ENCODE measurements at regions not wholly inside any gene's neighbourhood (a gene's known extent, or its start where the extent isn't known, plus 50 kb on each side); places are given as distances from the start of the nearest gene placed in this dataset.

DNA sequence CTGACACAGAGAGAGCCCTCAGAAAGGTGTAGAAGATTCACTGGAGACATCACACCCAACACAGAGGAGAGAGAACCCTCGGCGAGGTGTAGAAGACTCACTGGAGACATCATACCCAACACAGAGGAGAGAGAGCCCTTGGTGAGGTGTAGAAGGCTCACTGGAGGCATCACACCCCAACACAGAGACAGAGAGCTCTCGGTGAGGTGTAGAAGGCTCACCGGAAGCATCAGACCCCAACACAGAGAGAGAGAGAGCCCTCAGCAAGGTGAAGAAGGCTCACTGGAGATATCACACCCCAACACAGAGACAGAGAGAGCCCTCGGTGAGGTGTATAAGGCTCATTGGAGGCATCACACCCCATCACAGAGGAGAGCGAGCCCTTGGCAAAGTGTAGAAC, 826.5 kb downstream of the UQCRFS1 start:
- intact Hi-C loops (cut with DNase I) = no loop called here
- no peak for DNase-seq
- TF ChIP-seq CTCF (IDR thresholded peaks at IDR 0.05) = no peak
- TF ChIP-seq POLR2A (IDR thresholded peaks at IDR 0.05) = no peak
- Histone ChIP-seq H3K4me3 (no peak overlapping the region), H3K36me3 (replicated peaks in 1 of 2) (no peaks in the 10 kb centered on the region), H3K4me1 (replicated peaks in 1 of 2) (no peaks in the 10 kb centered on the region), H3K9me3 (replicated peaks in 1 of 3) (no peaks in the 10 kb centered on the region), H3K27me3 (no peaks in the 10 kb centered on the region), H3K27ac (no peak overlapping the region)
- WGBS, 4 donors = 72 to 92% (median 87%) methylated on average over 6 of the region's 6 CpGs

GRCh38 chr19:28386066-28386465, 826.9 kb downstream of the UQCRFS1 start:
- H3K27me3 ChIP-seq = no peaks in the 10 kb centered on the region
- intact Hi-C loops (cut with DNase I) = no loop called here
- DNase-seq = no peak
- no peak overlapping the region for H3K27ac ChIP-seq
- no peaks in the 10 kb centered on the region for H3K9me3 ChIP-seq (replicated peaks in 1 of 3)
- no peaks in the 10 kb centered on the region for H3K4me1 ChIP-seq (replicated peaks in 1 of 2)
- H3K4me3 ChIP-seq = no peak overlapping the region
- H3K36me3 ChIP-seq (replicated peaks in 1 of 2) = no peaks in the 10 kb centered on the region
- WGBS, 4 donors = 28 to 41% (median 34%) methylated on average over 3 of the region's 3 CpGs
- TF ChIP-seq CTCF (IDR thresholded peaks at IDR 0.05) = no peak
- TF ChIP-seq POLR2A (IDR thresholded peaks at IDR 0.05) = no peak

DNA sequence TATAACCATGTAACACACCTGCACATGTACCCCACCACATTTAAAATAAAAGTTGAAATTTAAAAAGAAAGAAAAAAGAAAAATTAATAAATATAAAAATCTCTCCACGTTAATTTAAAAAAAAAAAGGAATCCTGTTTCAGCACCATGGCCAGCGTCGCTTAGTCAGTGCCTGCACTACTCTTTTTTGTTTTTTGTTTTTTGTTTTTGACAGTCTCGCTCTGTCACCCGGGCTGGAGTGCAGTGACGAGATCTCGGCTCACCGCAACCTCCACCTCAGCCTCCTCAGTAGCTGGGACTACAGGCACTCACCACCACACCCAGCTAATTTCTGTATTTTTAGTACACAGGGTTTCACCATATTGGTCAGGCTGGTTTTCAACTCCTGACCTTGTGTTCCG, 835.9 kb downstream of the UQCRFS1 start:
- Histone ChIP-seq H3K4me1 (replicated peaks in 1 of 2) (no peaks in the 10 kb centered on the region), H3K27me3 (no peaks in the 10 kb centered on the region), H3K9me3 (replicated peaks in 1 of 3) (no peaks in the 10 kb centered on the region), H3K36me3 (replicated peaks in 1 of 2) (no peaks in the 10 kb centered on the region), H3K27ac (no peak overlapping the region), H3K4me3 (no peak overlapping the region)
- WGBS, 4 donors = 25 to 33% (median 28%) methylated on average over 9 of the region's 9 CpGs
- DNase-seq = no peak
- intact Hi-C loops (cut with DNase I) = no loop called here
- TF ChIP-seq CTCF (IDR thresholded peaks at IDR 0.05) (no peak), POLR2A (IDR thresholded peaks at IDR 0.05) (no peak)

DNA sequence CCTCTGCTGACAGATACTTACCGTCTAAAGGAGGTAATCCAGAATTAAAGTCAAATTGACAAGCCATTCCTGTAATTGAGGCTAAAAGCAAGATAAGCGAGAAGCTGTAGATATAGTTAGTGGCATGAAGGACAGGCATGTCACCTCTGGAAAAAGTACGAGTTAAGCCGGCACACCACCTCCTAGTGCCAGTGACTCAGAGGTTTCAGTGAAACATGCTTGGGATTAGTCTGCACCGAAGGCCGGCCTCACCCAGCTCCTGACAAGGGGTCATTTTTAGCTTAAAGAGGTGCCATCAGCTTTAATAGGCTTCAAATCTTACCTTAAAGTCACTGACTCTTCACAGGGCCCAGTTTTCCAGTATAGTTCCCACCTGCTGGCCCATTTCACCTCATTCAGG, 838.0 kb downstream of the UQCRFS1 start:
- Histone ChIP-seq H3K36me3 (replicated peaks in 1 of 2) (no peaks in the 10 kb centered on the region), H3K27ac (no peak overlapping the region), H3K9me3 (replicated peaks in 1 of 3) (no peaks in the 10 kb centered on the region), H3K4me1 (replicated peaks in 1 of 2) (no peaks in the 10 kb centered on the region), H3K27me3 (no peaks in the 10 kb centered on the region), H3K4me3 (no peak overlapping the region)
- no peak for DNase-seq
- WGBS, 4 donors = 64 to 72% (median 67%) methylated on average over 6 of the region's 6 CpGs
- intact Hi-C loops (cut with DNase I) = no loop called here
- TF ChIP-seq POLR2A (IDR thresholded peaks at IDR 0.05) = no peak
- TF ChIP-seq CTCF (IDR thresholded peaks at IDR 0.05) = no peak
